HCT116 (cell line): ENCODE measurements at regions not wholly inside any gene's neighbourhood (a gene's known extent, or its start where the extent isn't known, plus 50 kb on each side); places are given as distances from the start of the nearest gene placed in this dataset.

Experiments
- CTCF ChIP-seq, 3 experiments: fragments of 200-600 bp in 1 of 3; sonication (generic) in 1 of 3; IDR thresholded peaks in 2 of 3; conservative IDR thresholded peaks in 1 of 3; 2 replicates each; pipeline ENCODE4 v1.5.1; 2012 to 2017; ENCODE audit warnings: low read depth in 2 of 3, low read length in 2 of 3, antibody characterized with exemption in 1 of 3, borderline replicate concordance in 1 of 3, control low read depth in 1 of 3, mild to moderate bottlenecking in 1 of 3, mixed read lengths in 1 of 3, mixed run types in 1 of 3, moderate library complexity in 1 of 3; ENCODE audit not compliant: insufficient read depth in 1 of 3
- ELF1 ChIP-seq: IDR thresholded peaks from 2 replicates; pipeline ENCODE4 v1.6.1; 2012; ENCODE audit warnings: low read depth, borderline replicate concordance
- EZH2 ChIP-seq: fragments of 200-600 bp; sonication (generic); IDR thresholded peaks from 2 replicates; pipeline ENCODE4 v1.6.1; 2017; ENCODE audit warnings: antibody characterized with exemption, mixed run types
- MAX ChIP-seq: IDR thresholded peaks from 2 replicates; pipeline ENCODE4 v1.6.1; 2012

GRCh38 chr13:38008636-38009035, 139.1 kb upstream of the TRPC4 start:
- TF ChIP-seq CTCF (IDR thresholded peaks at IDR 0.05 in 2 of 3, conservative IDR thresholded peaks at IDR 0.05 in 1 of 3; ENCODE audit: borderline replicate concordance in 1 of 3, insufficient read depth in 1 of 3, low read depth in 2 of 3, low read length in 2 of 3) (no peak), MAX (no peak), EZH2 (no peak), ELF1 (no peak)
